ENCODE measurements at regions not wholly inside any gene's neighbourhood (a gene's known extent, or its start where the extent isn't known, plus 50 kb on each side); places are given as distances from the start of the nearest gene placed in this dataset.

GRCh38 chr7:124328774-124329173, 295.9 kb upstream of the TMEM229A start:
- TF ChIP-seq POLR2A (IDR thresholded peaks at IDR 0.05; ENCODE audit: low read depth), result no peak
- TF ChIP-seq CTCF (IDR thresholded peaks at IDR 0.05), result no peak
- TF ChIP-seq POLR2AphosphoS5 (IDR thresholded peaks at IDR 0.05), result no peak
- TF ChIP-seq EP300 (IDR thresholded peaks at IDR 0.05), result no peak
